ENCODE measurements at regions not wholly inside any gene's neighbourhood (a gene's known extent, or its start where the extent isn't known, plus 50 kb on each side); places are given as distances from the start of the nearest gene placed in this dataset.

GRCh38 chr2:174663550-174663949 is 65.9 kb upstream of the WIPF1 start:
- Histone ChIP-seq H3K4me2 (peak overlapping the region; percentile 61), H3K36me3 (replicated peaks in 1 of 2; ENCODE audit: control insufficient read depth in 1 of 2, insufficient read depth in 2 of 2, low read length in 1 of 2) (peaks cover 8 to 11% of the 10 kb centered on the region in 2 experiments), H3F3A (replicated peaks; ENCODE audit: insufficient read depth) (peaks cover 22% of the 10 kb centered on the region), H2AFZ (ENCODE audit: low read depth) (no peak overlapping the region), H3K27ac (ENCODE audit: low read depth in 2 of 2, low read length in 1 of 2) (peak overlapping the region; percentile 91 to 99), H3K4me1 (ENCODE audit: control insufficient read depth in 1 of 2, insufficient read depth in 2 of 2, low read depth in 1 of 2, low read length in 1 of 2) (peaks cover 34 to 69% of the 10 kb centered on the region in 2 experiments), H3K27me3 (ENCODE audit: insufficient read depth) (no peaks in the 10 kb centered on the region), H3K9me3 (no peaks in the 10 kb centered on the region), H3K9me2 (no peaks in the 10 kb centered on the region), H3K9ac (peak overlapping the region; percentile 27; the same call in 1 of the 2 replicates), H3K79me2 (ENCODE audit: insufficient read depth) (peaks cover 83% of the 10 kb centered on the region), H4K20me1 (ENCODE audit: insufficient read depth) (peaks cover 12% of the 10 kb centered on the region), H3K4me3 (ENCODE audit: low read depth in 2 of 2, low read length in 1 of 2) (no peak overlapping the region)
- peak; percentile 68 for DNase-seq
- ChIA-PET CTCF (interaction anchor here (0.7 to 2.9 kb wide), 8 partner anchors 12 to 67 kb away, joined by 3 to 14 read pairs (median 4); no protein-coding TSS in a partner anchor), POLR2A (interaction anchor here (1.5 to 1.9 kb wide), 2 partner anchors 10 to 19 kb away, joined by 10 to 13 read pairs; no protein-coding TSS in a partner anchor)
- WGBS (ENCODE audit: low lambda C conversion rate), result 19% methylated on average over 7 of the region's 7 CpGs
- peak; percentile 68 for TF ChIP-seq NRF1 (IDR thresholded peaks at IDR 0.05; ENCODE audit: low read depth, low read length)
- peak; percentile 83 for TF ChIP-seq RCOR1 (IDR thresholded peaks at IDR 0.05; ENCODE audit: low read length)
- peak; percentile 96 for TF ChIP-seq TCF12 (IDR thresholded peaks at IDR 0.05)
- no peak for TF ChIP-seq JUND (IDR thresholded peaks at IDR 0.05)
- TF ChIP-seq USF1 (IDR thresholded peaks at IDR 0.05; ENCODE audit: borderline replicate concordance, low read depth), result no peak
- TF ChIP-seq MXI1 (IDR thresholded peaks at IDR 0.05; ENCODE audit: low read depth, low read length), result peak; percentile 74
- no peak for TF ChIP-seq FOXM1 (IDR thresholded peaks at IDR 0.05; ENCODE audit: low read depth)
- no peak for TF ChIP-seq SMC3 (IDR thresholded peaks at IDR 0.05; ENCODE audit: low read depth, low read length)
- peak; percentile 60; the same call in 1 of the 2 replicates for TF ChIP-seq POLR2AphosphoS5 (IDR thresholded peaks at IDR 0.05; ENCODE audit: low read depth, low read length)
- no peak for TF ChIP-seq MEF2A (IDR thresholded peaks at IDR 0.05; ENCODE audit: borderline replicate concordance, low read depth)
- TF ChIP-seq EZH2phosphoT487 (IDR thresholded peaks at IDR 0.05; ENCODE audit: borderline replicate concordance, low read depth), result no peak
- TF ChIP-seq GATA2 (CRISPR knock-in tag; IDR thresholded peaks at IDR 0.05), result peak; percentile 72
- no peak for TF ChIP-seq GABPA (IDR thresholded peaks at IDR 0.05; ENCODE audit: low read depth)
- no peak for TF ChIP-seq ELF1 (IDR thresholded peaks at IDR 0.05)
- TF ChIP-seq PBX3 (IDR thresholded peaks at IDR 0.05), result no peak
- no peak for TF ChIP-seq USF2 (IDR thresholded peaks at IDR 0.05; ENCODE audit: borderline replicate concordance, low read depth, low read length)
- TF ChIP-seq MAX (IDR thresholded peaks at IDR 0.05; ENCODE audit: low read depth), result peak; percentile 66
- no peak for TF ChIP-seq IRF3 (IDR thresholded peaks at IDR 0.05; ENCODE audit: low read depth, low read length)
- no peak for TF ChIP-seq FOXJ3 (CRISPR knock-in tag; IDR thresholded peaks at IDR 0.05)
- TF ChIP-seq CHD2 (IDR thresholded peaks at IDR 0.05; ENCODE audit: low read length, partially characterized antibody), result peak; percentile 69
- TF ChIP-seq SIN3A (IDR thresholded peaks at IDR 0.05; ENCODE audit: borderline replicate concordance, low read depth, low read length), result no peak
- no peak for TF ChIP-seq CTCF (IDR thresholded peaks at IDR 0.05)
- TF ChIP-seq FOSL2 (IDR thresholded peaks at IDR 0.05; ENCODE audit: borderline replicate concordance, low read depth), result no peak
- TF ChIP-seq TAF1 (IDR thresholded peaks at IDR 0.05; ENCODE audit: borderline replicate concordance, low read depth, low read length), result no peak
- TF ChIP-seq TEAD4 (IDR thresholded peaks at IDR 0.05; ENCODE audit: borderline replicate concordance, insufficient read depth), result 0 out of 2 replicates have a peak, but pooled peaks have one; percentile 47
- peak; percentile 61; the same call in 1 of the 2 replicates for TF ChIP-seq NFIC (IDR thresholded peaks at IDR 0.05; ENCODE audit: borderline replicate concordance)

Data from SK-N-SH (cell line).